GM12878 (cell line): ENCODE measurements at regions not wholly inside any gene's neighbourhood (a gene's known extent, or its start where the extent isn't known, plus 50 kb on each side); places are given as distances from the start of the nearest gene placed in this dataset.

ENCODE experiments used
- ATAC-seq: fragments of 200-7000 bp; cut with Tn5 transposase; 3 replicates; pipeline ENCODE4 v1.9.1; 2020; ENCODE audit warnings: mild to moderate bottlenecking, moderate library complexity
- BruUV-seq: library from RNA; stranded (reverse); fragments of 400-500 nt; replicated peaks from 2 replicates; lab custom pipeline; 2021; lab: Mats Ljungman, UMichigan
- CTCF ChIA-PET: fragments of 300-600 bp; sonication (Branson Sonifier 250); formaldehyde crosslinking; extraction: SDS; loops from one replicate; lab custom pipeline; 2021; ENCODE audit warnings: inconsistent platforms; lab: Yijun Ruan, JAX
- POLR2A ChIA-PET: fragments of 350-600 bp; formaldehyde crosslinking; extraction: SDS; loops from one replicate; lab custom pipeline; 2021; ENCODE audit warnings: inconsistent platforms; lab: Charles Lee
- RAD21 ChIA-PET: fragments of 300-600 bp; sonication (Branson Sonifier 250); formaldehyde crosslinking; loops from one replicate; lab custom pipeline; 2023; ENCODE audit warnings: antibody characterized with exemption; ENCODE audit not compliant: unreplicated experiment; lab: Charles Lee
- SMC1A ChIA-PET: fragments of 300-600 bp; sonication (Branson Sonifier 250); formaldehyde crosslinking; loops from one replicate; lab custom pipeline; 2023; ENCODE audit not compliant: unreplicated experiment, uncharacterized antibody; lab: Charles Lee
- DNase-seq: peaks from one replicate; pipeline ENCODE4 v3.0.0-alpha.2; 2011; ENCODE audit warnings: low read depth, low spot score
- FAIRE-seq: peaks from 3 replicates; lab custom pipeline; 2011; peaks lifted over from hg19 to GRCh38; lab: Jason Lieb, UNC
- H2AFZ ChIP-seq: 2 replicates; pipeline ENCODE4 v1.6.0; 2011; ENCODE audit warnings: low read depth, low read length, control low read depth; ENCODE audit not compliant: control insufficient read depth
- H3K27ac ChIP-seq: 2 replicates; pipeline ENCODE4 v1.5.1; 2011; ENCODE audit warnings: control low read depth; ENCODE audit not compliant: control insufficient read depth, insufficient read depth
- H3K27me3 ChIP-seq, 2 experiments: replicated peaks in 1 of 2; 2 replicates each; pipeline versions ENCODE4 v1.6.0 to v1.6.1; 2011; ENCODE audit warnings: low read length in 1 of 2; ENCODE audit not compliant: control insufficient read depth in 2 of 2, insufficient read depth in 2 of 2
- H3K36me3 ChIP-seq, 2 experiments: 2 replicates each; pipeline ENCODE4 v1.5.1; 2011; ENCODE audit warnings: low read length in 1 of 2; ENCODE audit not compliant: control insufficient read depth in 2 of 2, insufficient read depth in 2 of 2
- H3K4me1 ChIP-seq: 2 replicates; pipeline ENCODE4 v1.6.1; 2011; ENCODE audit warnings: mild to moderate bottlenecking, low read length, moderate library complexity, mixed read lengths; ENCODE audit not compliant: control insufficient read depth, insufficient read depth
- H3K4me2 ChIP-seq: 2 replicates; pipeline ENCODE4 v1.6.0; 2011; ENCODE audit warnings: control low read depth; ENCODE audit not compliant: control insufficient read depth, insufficient read depth
- H3K4me3 ChIP-seq: fragments of 200-600 bp; sonication (generic); 2 replicates; pipeline ENCODE4 v1.5.1; 2016
- H3K79me2 ChIP-seq: 2 replicates; pipeline ENCODE4 v1.6.0; 2011; ENCODE audit warnings: low read length; ENCODE audit not compliant: control insufficient read depth, insufficient read depth
- H3K9ac ChIP-seq: 2 replicates; pipeline ENCODE4 v1.8.0; 2011; ENCODE audit warnings: low read length, control low read depth, mixed read lengths; ENCODE audit not compliant: control insufficient read depth, insufficient read depth
- H3K9me3 ChIP-seq: replicated peaks from 3 replicates; pipeline ENCODE4 v1.5.1; 2011; ENCODE audit warnings: mild to moderate bottlenecking, low read length; ENCODE audit not compliant: control insufficient read depth, insufficient read depth
- H4K20me1 ChIP-seq: 2 replicates; pipeline ENCODE4 v1.6.0; 2011; ENCODE audit not compliant: control insufficient read depth, insufficient read depth
- ASH2L ChIP-seq: fragments of 300-600, 200-600 bp; sonication (generic); IDR thresholded peaks from 2 replicates; pipeline ENCODE4 v1.6.1; 2017; ENCODE audit warnings: low read depth, mild to moderate bottlenecking, borderline replicate concordance
- ESRRA ChIP-seq: IDR thresholded peaks from 2 replicates; pipeline ENCODE4 v1.6.1; 2012; ENCODE audit warnings: mild to moderate bottlenecking, low read length, improper control_type of control experiment
- SKIL ChIP-seq: fragments of 450-650 bp; IDR thresholded peaks from 2 replicates; pipeline ENCODE4 v1.6.1; 2017; ENCODE audit warnings: mild to moderate bottlenecking, low read depth, inconsistent platforms; ENCODE audit not compliant: poor library complexity, severe bottlenecking
- ZBTB33 ChIP-seq: fragments of 450-650 bp; IDR thresholded peaks from 2 replicates; pipeline ENCODE4 v1.6.1; 2017; ENCODE audit warnings: mild to moderate bottlenecking
- WGBS: methylation state at CpG from one replicate; pipeline ENCODE4 v1.1.6; 2016; ENCODE audit warnings: low lambda C conversion rate; ENCODE audit not compliant: insufficient replicate concordance, insufficient coverage; ENCODE audit errors: missing lambda C conversion rate; 5-methylcytosine and 5-hydroxymethylcytosine counted together
- in situ Hi-C: fragments of 300-500 bp; cut with MboI; formaldehyde crosslinking; loops from 9 replicates; pipeline ENCODE4 v1.14.3; 2018; ENCODE audit warnings: mixed read lengths
- intact Hi-C: fragments of 100-400 bp; cut with micrococcal nuclease; formaldehyde crosslinking; loops from one replicate; pipeline ENCODE4 v1.14.2; 2022; ENCODE audit not compliant: unreplicated experiment
- TF ChIP-seq, protein P1 (sequence below): fragments of 450-650 bp; formaldehyde crosslinking; IDR thresholded peaks from 2 replicates; pipeline ENCODE4 v1.4.0; 2020; ENCODE audit warnings: mild to moderate bottlenecking, moderate library complexity

GRCh38 chr22:25465949-25466348 lies 98.5 kb upstream of the GRK3 start:
- in situ Hi-C loops, result no loop called here
- SMC1A ChIA-PET, result interaction anchor here (0.6 to 1.5 kb wide), 2 partner anchors 78 to 307 kb away, joined by 3 to 6 read pairs; no protein-coding TSS in a partner anchor

More at GRCh38 chr22:25465949-25466348, 98.5 kb upstream of the GRK3 start:
- H3K4me2 ChIP-seq, result no peak overlapping the region
- H3K27ac ChIP-seq, result no peak overlapping the region
- no peaks in the 10 kb centered on the region for H3K9me3 ChIP-seq
- no TSS peak for BruUV-seq
- RAD21 ChIA-PET, result no interaction called here
- DNase-seq, result no peak
- H3K4me1 ChIP-seq, result no peaks in the 10 kb centered on the region
- ATAC-seq, result no peak
- WGBS, result 62% methylated on average over 4 of the region's 4 CpGs
- no peak overlapping the region for H2AFZ ChIP-seq
- H4K20me1 ChIP-seq, result no peaks in the 10 kb centered on the region; the same call in 1 of the 2 replicates
- no peak overlapping the region for H3K4me3 ChIP-seq
- TF ChIP-seq SKIL, result no peak
- no peak for TF ChIP-seq ESRRA
- TF ChIP-seq, protein P1, sequence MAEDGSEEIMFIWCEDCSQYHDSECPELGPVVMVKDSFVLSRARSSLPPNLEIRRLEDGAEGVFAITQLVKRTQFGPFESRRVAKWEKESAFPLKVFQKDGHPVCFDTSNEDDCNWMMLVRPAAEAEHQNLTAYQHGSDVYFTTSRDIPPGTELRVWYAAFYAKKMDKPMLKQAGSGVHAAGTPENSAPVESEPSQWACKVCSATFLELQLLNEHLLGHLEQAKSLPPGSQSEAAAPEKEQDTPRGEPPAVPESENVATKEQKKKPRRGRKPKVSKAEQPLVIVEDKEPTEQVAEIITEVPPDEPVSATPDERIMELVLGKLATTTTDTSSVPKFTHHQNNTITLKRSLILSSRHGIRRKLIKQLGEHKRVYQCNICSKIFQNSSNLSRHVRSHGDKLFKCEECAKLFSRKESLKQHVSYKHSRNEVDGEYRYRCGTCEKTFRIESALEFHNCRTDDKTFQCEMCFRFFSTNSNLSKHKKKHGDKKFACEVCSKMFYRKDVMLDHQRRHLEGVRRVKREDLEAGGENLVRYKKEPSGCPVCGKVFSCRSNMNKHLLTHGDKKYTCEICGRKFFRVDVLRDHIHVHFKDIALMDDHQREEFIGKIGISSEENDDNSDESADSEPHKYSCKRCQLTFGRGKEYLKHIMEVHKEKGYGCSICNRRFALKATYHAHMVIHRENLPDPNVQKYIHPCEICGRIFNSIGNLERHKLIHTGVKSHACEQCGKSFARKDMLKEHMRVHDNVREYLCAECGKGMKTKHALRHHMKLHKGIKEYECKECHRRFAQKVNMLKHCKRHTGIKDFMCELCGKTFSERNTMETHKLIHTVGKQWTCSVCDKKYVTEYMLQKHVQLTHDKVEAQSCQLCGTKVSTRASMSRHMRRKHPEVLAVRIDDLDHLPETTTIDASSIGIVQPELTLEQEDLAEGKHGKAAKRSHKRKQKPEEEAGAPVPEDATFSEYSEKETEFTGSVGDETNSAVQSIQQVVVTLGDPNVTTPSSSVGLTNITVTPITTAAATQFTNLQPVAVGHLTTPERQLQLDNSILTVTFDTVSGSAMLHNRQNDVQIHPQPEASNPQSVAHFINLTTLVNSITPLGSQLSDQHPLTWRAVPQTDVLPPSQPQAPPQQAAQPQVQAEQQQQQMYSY (CRISPR knock-in tag), result no peak
- TF ChIP-seq ASH2L, result no peak
- no peak for TF ChIP-seq ZBTB33
- no peaks in the 10 kb centered on the region for H3K27me3 ChIP-seq
- no peaks in the 10 kb centered on the region for H3K79me2 ChIP-seq
- no peak for FAIRE-seq
- intact Hi-C loops, result no loop called here
- CTCF ChIA-PET, result interaction anchor here (0.7 to 1.1 kb wide), 2 partner anchors 78 to 307 kb away, joined by 3 to 5 read pairs; no protein-coding TSS in a partner anchor
- POLR2A ChIA-PET, result no interaction called here
- peaks cover 4% of the 10 kb centered on the region in 2 experiments; a peak in 3 of 4 replicates for H3K36me3 ChIP-seq
- H3K9ac ChIP-seq, result no peak overlapping the region
